ENCODE measurements at regions not wholly inside any gene's neighbourhood (a gene's known extent, or its start where the extent isn't known, plus 50 kb on each side); places are given as distances from the start of the nearest gene placed in this dataset.

GRCh38 chr12:46437469-46437868 lies 64.9 kb upstream of the SLC38A2 start:
- TF ChIP-seq CTCF (IDR thresholded peaks at IDR 0.05) (no peak), EP300 (IDR thresholded peaks at IDR 0.05) (no peak), POLR2AphosphoS5 (IDR thresholded peaks at IDR 0.05) (no peak), POLR2A (IDR thresholded peaks at IDR 0.05) (no peak)
